PC-3 (cell line): ENCODE measurements at regions not wholly inside any gene's neighbourhood (a gene's known extent, or its start where the extent isn't known, plus 50 kb on each side); places are given as distances from the start of the nearest gene placed in this dataset.

Experiments
- EZH2 ChIP-seq: fragments of 300-600 bp; sonication (generic); IDR thresholded peaks from one replicate; pipeline ENCODE4 v1.6.1; 2017; ENCODE audit warnings: antibody characterized with exemption, mild to moderate bottlenecking, low read length; ENCODE audit not compliant: unreplicated experiment
- TF ChIP-seq, protein P1 (sequence below): fragments of 300-600 bp; sonication (generic); conservative IDR thresholded peaks from 2 replicates; pipeline ENCODE4 v1.5.1; 2017; ENCODE audit warnings: antibody characterized with exemption, low read depth, mild to moderate bottlenecking, low read length

DNA sequence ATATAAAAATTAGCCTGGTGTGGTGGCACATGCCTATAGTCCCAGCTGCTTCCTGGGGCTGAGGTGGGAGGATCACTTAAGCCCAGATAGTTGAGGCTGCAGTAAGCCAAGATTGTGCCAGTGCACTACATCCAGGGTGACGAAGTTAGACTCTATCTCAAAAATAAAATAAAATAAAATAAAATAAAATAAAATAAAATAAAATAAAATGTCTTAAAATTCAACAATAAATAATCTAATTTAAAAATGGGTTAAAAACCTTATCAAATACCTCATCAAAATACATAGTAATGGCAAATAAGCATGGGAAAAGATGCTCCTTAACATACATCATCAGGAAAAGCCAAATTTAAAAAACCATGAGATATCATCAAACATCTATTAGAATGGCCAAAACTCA lies 760.2 kb upstream of the AGA start:
- TF ChIP-seq, protein P1, sequence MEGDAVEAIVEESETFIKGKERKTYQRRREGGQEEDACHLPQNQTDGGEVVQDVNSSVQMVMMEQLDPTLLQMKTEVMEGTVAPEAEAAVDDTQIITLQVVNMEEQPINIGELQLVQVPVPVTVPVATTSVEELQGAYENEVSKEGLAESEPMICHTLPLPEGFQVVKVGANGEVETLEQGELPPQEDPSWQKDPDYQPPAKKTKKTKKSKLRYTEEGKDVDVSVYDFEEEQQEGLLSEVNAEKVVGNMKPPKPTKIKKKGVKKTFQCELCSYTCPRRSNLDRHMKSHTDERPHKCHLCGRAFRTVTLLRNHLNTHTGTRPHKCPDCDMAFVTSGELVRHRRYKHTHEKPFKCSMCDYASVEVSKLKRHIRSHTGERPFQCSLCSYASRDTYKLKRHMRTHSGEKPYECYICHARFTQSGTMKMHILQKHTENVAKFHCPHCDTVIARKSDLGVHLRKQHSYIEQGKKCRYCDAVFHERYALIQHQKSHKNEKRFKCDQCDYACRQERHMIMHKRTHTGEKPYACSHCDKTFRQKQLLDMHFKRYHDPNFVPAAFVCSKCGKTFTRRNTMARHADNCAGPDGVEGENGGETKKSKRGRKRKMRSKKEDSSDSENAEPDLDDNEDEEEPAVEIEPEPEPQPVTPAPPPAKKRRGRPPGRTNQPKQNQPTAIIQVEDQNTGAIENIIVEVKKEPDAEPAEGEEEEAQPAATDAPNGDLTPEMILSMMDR, result no peak
- no peak for TF ChIP-seq EZH2
